NCI-H774 (cell line): ENCODE measurements at regions not wholly inside any gene's neighbourhood (a gene's known extent, or its start where the extent isn't known, plus 50 kb on each side); places are given as distances from the start of the nearest gene placed in this dataset.

Source experiments
- DNase-seq: peaks from one replicate; lab custom pipeline; 2025; lab: John Stamatoyannopoulos, UW

- DNase-seq: no peak
These were observed 204.4 kb upstream of the CDH10 start for GRCh38 chr5:24849210-24849609.

DNA sequence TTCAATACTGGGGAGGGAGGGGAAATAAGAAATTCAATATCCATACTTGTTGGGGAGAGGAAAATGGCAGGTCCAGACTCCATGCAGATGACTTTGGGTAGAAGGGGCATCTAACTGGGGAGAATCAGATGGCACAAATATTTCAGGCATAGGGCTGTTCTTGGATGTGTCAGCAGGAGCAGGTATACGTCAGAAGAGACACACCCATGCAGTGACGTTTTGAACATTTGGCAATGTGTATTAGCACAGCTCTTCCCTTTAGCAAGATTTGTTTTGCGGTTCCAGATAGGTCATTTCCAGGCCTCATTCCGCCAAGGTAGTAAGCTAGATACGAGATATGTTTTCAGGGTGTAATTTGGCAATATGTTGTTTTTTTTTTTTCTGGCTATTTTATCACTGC, 187.2 kb upstream of the CDH10 start:
- no peak for DNase-seq

DNA sequence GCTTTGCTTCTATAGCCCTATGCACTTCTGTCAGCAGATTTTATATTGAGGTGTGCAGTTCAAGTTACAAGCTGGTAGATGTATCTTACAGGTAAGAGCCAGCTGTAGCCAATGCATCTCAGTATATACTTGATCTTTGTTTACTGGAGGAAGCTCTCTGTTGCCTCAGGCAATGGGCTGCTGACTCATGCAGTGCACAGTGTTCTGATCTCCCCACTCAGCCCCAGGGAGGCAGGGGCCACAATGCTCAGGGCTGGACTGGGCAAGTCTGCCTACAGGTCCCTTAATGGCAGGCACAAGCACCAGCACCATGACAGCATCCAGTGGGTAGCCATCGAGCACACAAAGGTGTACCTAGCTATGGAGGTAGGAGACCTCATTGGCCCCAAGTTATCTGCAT, 178.8 kb upstream of the CDH10 start:
- no peak for DNase-seq

DNA sequence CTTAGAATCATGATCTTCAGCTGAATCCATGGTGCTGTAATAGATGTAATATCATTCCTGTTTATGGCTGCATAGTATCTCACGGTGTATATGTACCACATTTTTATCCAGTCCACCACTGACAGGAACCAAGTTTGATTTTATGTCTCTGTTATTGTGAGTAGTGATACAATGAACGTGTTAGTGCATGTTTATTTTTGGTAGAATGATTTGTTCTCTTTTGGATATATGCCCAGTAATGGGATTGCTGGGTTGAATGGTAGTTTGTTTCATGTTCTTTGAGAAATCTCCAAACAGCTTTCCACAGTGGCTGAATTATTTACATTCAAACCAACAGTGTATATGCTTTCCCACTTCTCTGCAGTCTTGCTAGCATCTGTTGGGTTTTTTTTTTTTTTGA, 175.1 kb upstream of the CDH10 start:
- peak; percentile 62 for DNase-seq

DNA sequence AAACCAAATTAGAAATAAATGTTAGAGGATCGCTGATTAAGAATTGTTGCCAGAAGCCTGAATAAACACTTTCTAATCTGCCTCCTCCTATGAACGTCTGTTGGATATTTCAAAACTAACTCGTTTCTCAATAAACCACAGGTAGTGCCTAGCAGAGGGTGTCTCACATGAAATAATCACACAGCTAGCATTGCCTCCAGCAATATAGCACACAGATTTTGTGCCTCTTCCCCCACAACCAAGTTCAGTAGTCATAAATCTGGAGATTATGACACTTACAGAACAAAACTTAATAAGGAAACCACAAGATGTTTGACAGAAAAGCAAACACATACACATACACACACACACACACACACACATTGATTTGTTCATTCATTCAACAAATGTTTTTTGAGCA, 173.2 kb upstream of the CDH10 start:
- DNase-seq: no peak

DNA sequence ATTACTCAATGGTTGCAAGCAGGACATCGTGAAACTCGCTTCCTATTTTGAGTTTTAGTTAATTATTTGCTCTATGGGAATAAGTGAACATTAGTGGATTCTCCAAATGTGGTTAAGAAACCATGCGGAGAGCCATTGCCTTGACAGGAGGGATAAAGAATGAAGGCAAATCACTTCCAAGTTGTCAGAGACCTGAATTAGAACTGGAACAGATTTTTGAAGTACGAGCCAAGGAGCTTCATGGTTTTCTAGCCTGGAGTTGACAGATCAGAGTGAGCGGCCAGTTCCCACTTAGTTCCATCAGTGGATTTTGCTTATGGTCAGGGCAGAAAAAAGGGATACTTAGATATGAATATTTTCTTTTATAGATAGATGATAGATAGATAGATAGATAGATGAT, 171.4 kb upstream of the CDH10 start:
- no peak for DNase-seq

- DNase-seq: no peak
These were observed 160.5 kb upstream of the CDH10 start for GRCh38 chr5:24805230-24805629.

GRCh38 chr5:24804221-24804681, 159.5 kb upstream of the CDH10 start:
- no peak for DNase-seq

- DNase-seq: no peak
These were observed 146.5 kb upstream of the CDH10 start for GRCh38 chr5:24791326-24791725.

GRCh38 chr5:24789611-24790351, 145.0 kb upstream of the CDH10 start:
- DNase-seq: no peak

GRCh38 chr5:24788829-24789514, 144.2 kb upstream of the CDH10 start:
- no peak for DNase-seq

DNA sequence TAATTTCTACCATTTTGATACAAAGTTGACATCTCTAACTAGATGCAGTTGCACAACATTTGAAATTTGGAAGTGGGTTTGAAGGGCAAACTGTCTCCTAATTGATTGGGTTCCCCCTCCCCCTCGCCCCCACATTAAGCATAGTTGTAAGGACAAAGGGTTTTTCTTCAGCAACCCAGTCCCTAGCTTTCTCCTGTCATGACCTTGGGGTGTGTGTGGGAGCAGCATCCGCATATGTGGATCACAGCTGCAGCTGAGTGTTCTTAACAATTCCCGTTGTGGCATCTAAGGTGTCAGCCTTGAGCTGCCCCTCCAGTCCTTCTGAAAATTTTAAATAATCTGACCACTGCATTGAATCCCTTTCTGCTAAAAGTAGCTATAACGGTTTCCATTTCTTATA, 141.3 kb upstream of the CDH10 start:
- DNase-seq: no peak

DNA sequence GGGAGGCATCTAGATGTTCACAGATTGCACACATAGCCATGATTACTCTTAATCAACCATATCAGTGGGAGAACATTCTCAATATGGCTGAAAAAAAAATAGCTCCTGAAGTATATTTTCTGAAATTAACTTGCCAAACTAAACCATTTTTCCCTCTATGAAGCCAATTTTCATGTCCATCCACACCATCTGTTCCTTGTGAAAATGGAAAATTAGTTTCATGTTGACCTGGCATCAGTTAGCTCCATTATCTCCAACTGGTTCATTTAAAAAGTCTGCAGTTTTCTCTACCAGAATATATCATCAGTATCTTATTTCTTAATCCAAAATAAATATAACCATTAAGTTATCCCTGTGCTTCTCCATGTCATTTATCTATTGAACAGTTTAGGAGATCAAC, 138.8 kb upstream of the CDH10 start:
- DNase-seq: no peak

GRCh38 chr5:24777392-24777791, 132.6 kb upstream of the CDH10 start:
- no peak for DNase-seq

- no peak for DNase-seq
These were observed 128.5 kb upstream of the CDH10 start for GRCh38 chr5:24773261-24773660.

GRCh38 chr5:24767086-24767485, 122.3 kb upstream of the CDH10 start:
- DNase-seq: no peak

GRCh38 chr5:24765219-24765618, 120.4 kb upstream of the CDH10 start:
- no peak for DNase-seq

DNA sequence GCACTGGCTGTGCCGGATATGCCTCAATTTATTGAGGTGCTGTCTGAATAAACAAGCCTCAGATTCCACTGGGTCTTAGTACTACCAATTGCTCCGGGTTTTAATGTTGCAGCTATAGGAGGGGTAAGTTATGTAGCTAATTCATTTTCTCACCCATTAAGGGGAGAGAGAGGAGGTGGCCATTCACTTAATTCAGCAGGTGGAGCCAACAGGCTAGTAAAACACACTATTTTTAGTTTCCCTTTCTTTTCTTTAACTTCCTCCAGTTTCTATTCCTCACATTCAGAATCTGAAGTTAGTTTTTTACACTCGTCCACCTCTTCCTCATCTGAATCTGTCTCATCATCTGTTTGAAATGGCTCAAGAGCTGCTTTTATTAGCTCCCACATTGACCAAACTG, 105.6 kb upstream of the CDH10 start:
- DNase-seq: no peak

GRCh38 chr5:24749701-24750100, 104.9 kb upstream of the CDH10 start:
- DNase-seq: peak; percentile 43

GRCh38 chr5:24747327-24747726, 102.5 kb upstream of the CDH10 start:
- DNase-seq: no peak

GRCh38 chr5:24742334-24742733, 97.6 kb upstream of the CDH10 start:
- no peak for DNase-seq

GRCh38 chr5:24737163-24737562, 92.4 kb upstream of the CDH10 start:
- no peak for DNase-seq

- no peak for DNase-seq
These were observed 90.5 kb upstream of the CDH10 start for GRCh38 chr5:24735284-24735683.

DNA sequence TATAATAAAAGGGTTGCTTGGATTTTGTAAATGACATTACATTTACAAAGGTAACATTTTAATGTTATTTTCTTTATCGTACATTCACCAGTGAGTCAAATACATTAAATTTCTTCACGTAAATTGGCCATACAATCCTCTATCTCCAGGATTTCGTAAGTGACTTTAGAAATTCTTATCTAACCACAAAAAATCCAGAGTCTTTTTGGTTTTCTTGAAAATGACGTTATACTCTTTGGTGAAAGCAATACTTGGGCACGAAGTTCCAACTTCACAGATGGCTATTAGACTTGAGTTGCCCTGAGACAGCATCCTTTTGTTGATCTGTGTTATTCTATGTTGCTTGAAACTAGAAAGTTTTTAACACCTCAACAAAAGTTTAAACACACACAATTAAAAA, 87.4 kb upstream of the CDH10 start:
- no peak for DNase-seq
